GM23248 (cell line): ENCODE measurements at regions not wholly inside any gene's neighbourhood (a gene's known extent, or its start where the extent isn't known, plus 50 kb on each side); places are given as distances from the start of the nearest gene placed in this dataset.

ENCODE experiments used
- EZH2 ChIP-seq: fragments of 200-600 bp; sonication (generic); IDR thresholded peaks from 2 replicates; pipeline ENCODE4 v1.6.1; 2018; ENCODE audit warnings: antibody characterized with exemption, mild to moderate bottlenecking; ENCODE audit not compliant: insufficient read depth, poor library complexity, severe bottlenecking
- EZH2phosphoT487 ChIP-seq: fragments of 200-600 bp; sonication (generic); IDR thresholded peaks from 2 replicates; pipeline ENCODE4 v1.6.1; 2018; ENCODE audit warnings: antibody characterized with exemption, moderate library complexity, mild to moderate bottlenecking, low read depth; ENCODE audit not compliant: insufficient read depth

GRCh38 chr21:34280959-34281358, 82.8 kb upstream of the KCNE2 start:
- no peak for TF ChIP-seq EZH2
- no peak for TF ChIP-seq EZH2phosphoT487
